AG04450 (cell line): ENCODE measurements at regions not wholly inside any gene's neighbourhood (a gene's known extent, or its start where the extent isn't known, plus 50 kb on each side); places are given as distances from the start of the nearest gene placed in this dataset.

Source experiments
- CTCF ChIA-PET: fragments of 300-600, 350-600 bp; formaldehyde crosslinking; extraction: SDS; loops from one replicate; lab custom pipeline; 2022; ENCODE audit warnings: antibody characterized with exemption, inconsistent platforms; lab: Charles Lee
- POLR2A ChIA-PET: fragments of 350-600 bp; formaldehyde crosslinking; extraction: SDS; loops from one replicate; lab custom pipeline; 2021; ENCODE audit warnings: antibody characterized with exemption, inconsistent platforms; lab: Yijun Ruan, JAX
- DNase-seq: peaks from one replicate; pipeline ENCODE4 v3.0.0-alpha.2; 2011; ENCODE audit warnings: low read depth, low spot score
- H3K27ac ChIP-seq: one replicate; pipeline ENCODE4 v1.5.1; 2012; ENCODE audit warnings: low read depth, low read length, control low read depth
- H3K27me3 ChIP-seq: one replicate; pipeline ENCODE4 v1.6.0; 2012; ENCODE audit warnings: low read length; ENCODE audit not compliant: control insufficient read depth, insufficient read depth
- H3K4me3 ChIP-seq: 2 replicates; pipeline ENCODE4 v1.5.1; 2011; ENCODE audit warnings: mild to moderate bottlenecking, low read depth, low read length, control low read depth
- H3K9me3 ChIP-seq: 2 replicates; pipeline ENCODE4 v1.5.1; 2012; ENCODE audit warnings: low read length; ENCODE audit not compliant: control insufficient read depth, insufficient read depth
- TF ChIP-seq, protein P1 (sequence below): IDR thresholded peaks from 2 replicates; pipeline ENCODE4 v1.5.1; 2011; ENCODE audit warnings: low read depth, low read length, control low read depth, inconsistent platforms

DNA sequence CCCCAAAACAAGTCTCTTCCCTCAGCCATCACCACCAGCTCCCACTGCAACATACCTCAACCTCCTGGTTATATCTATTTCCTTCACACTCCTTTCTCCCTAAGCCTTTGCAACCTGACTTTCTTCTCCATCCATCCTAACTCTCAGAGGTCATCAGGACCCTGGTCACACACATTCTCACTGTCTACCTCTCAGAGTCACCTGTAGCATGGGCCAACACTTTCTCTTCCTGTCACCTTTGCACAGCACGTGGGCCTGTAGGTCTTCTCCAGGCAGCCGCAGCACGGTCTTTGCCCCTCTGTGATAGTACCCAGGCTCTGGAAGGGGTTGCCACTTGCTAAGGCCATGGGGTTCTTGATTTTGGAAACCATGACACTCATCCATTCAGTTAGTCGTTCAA lies 921.1 kb downstream of the UQCRFS1 start:
- H3K27me3 ChIP-seq, result no peaks in the 10 kb centered on the region
- H3K9me3 ChIP-seq, result peaks cover 53% of the 10 kb centered on the region
- POLR2A ChIA-PET, result no interaction called here
- CTCF ChIA-PET, result no interaction called here
- DNase-seq, result no peak
- H3K4me3 ChIP-seq, result no peak overlapping the region
- TF ChIP-seq, protein P1, sequence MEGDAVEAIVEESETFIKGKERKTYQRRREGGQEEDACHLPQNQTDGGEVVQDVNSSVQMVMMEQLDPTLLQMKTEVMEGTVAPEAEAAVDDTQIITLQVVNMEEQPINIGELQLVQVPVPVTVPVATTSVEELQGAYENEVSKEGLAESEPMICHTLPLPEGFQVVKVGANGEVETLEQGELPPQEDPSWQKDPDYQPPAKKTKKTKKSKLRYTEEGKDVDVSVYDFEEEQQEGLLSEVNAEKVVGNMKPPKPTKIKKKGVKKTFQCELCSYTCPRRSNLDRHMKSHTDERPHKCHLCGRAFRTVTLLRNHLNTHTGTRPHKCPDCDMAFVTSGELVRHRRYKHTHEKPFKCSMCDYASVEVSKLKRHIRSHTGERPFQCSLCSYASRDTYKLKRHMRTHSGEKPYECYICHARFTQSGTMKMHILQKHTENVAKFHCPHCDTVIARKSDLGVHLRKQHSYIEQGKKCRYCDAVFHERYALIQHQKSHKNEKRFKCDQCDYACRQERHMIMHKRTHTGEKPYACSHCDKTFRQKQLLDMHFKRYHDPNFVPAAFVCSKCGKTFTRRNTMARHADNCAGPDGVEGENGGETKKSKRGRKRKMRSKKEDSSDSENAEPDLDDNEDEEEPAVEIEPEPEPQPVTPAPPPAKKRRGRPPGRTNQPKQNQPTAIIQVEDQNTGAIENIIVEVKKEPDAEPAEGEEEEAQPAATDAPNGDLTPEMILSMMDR, result no peak
- H3K27ac ChIP-seq, result no peak overlapping the region

DNA sequence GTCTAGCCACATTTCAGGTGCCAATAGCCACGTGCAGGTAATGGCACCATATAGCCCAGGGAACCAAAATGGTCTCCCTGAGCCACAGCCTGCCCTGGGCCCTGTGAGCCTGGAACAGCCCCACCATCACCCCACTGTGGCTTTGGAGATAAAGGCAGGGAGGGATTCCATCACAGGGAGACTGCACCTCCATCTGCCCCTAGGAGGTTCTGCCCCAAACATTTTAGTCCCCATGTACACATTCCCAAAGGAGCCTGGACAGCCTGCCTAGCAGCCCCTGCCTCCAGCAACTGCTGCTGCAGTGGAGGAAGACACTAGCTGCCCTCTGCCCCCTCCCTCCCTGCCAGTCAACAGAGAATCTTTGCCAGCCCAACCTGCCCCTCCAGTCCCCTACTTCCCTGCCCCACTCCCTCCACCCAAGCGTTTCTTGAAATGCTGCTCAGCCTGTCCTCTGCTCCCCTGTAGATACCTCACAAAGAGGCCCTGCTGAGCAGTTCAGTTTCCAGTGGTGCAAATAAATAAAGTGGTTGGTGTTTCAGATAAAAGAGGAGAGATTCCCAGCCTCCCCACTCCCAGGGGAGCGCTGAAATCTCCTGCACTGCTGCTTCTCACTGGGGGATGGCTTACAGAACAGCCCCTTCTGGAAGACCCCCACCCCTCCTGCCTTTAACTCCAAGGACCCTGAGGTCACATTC lies 921.8 kb downstream of the UQCRFS1 start:
- Histone ChIP-seq H3K27me3 (no peaks in the 10 kb centered on the region), H3K9me3 (peaks cover 54% of the 10 kb centered on the region)
- CTCF ChIA-PET, result no interaction called here

DNA sequence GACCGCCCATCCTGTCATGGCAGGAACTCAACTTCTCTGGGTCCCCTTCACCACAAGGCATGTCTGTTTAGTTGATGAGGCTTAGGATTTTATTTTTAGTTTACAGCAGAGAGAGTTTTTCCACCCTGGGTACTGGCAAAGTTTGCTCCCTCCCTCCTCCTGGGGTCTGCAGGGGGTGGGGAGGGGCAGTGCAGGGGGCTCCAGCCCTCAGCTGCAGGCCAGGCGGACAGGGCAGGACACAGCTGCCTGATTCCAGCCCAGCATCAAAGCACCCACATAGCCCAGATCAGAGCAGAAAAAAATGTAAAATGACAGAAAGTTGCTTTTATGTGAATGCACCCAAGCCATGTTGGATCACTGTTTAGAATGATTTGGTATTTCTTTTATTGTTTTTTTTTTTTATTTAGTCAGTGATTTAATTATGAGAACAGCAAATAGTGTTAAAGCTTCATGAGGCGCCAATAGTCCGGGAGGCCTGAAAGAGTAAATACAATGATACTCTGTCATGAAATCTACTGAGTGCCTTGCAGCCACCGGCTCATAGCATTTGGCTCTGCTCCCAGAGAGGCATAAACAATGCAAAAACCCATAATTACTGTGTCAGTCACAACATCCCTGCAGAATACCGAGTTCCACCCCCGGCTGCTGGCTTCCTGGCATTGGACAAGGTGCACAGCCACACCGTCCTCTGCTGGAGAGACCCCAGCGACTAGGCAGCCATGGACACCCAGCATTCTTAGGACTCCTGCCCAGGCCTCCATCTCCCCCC lies 923.5 kb downstream of the UQCRFS1 start:
- Histone ChIP-seq H3K27me3 (no peaks in the 10 kb centered on the region), H3K27ac (no peak overlapping the region), H3K4me3 (no peak overlapping the region), H3K9me3 (peaks cover 54% of the 10 kb centered on the region)
- TF ChIP-seq, protein P1, result no peak
- CTCF ChIA-PET, result no interaction called here
- POLR2A ChIA-PET, result no interaction called here
- DNase-seq, result no peak

More for the DNA sequence above, 921.8 kb downstream of the UQCRFS1 start:
- DNase-seq, result no peak
- POLR2A ChIA-PET, result no interaction called here
- no peak overlapping the region for H3K27ac ChIP-seq
- TF ChIP-seq, protein P1, result no peak
- H3K4me3 ChIP-seq, result no peak overlapping the region

DNA sequence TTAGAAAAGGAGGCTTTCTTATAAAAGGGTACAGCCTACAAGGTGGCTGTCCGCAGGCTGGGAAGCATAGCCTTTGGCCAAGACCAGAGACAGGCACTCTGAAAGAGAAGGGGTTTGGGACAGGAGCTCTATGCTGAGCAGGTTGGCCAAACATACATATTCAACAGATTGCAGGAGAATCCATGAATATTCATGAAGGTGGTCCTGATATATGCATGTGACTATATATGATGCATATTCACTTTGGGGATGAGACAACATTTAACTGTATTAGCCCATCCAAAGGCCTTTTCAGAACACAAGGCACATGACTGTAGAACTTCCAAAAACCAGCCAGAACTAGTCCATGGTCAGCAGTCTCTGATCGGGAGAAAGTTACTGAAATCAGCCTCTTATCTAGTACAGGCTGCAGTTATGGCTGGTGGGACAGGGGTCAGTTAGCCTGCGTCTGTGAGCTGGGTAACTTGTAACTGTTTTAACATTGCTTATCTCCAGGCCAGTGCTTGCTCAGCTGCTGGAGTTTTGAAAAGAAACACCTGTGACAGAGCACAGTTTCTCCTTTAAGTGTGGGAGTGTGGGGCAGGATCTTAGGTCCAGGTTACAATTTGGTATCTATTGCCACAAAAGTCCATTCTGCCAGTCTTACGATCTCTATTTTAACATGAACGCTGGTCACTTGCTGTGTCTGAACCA lies 924.2 kb downstream of the UQCRFS1 start:
- no peak for DNase-seq
- no peaks in the 10 kb centered on the region for H3K27me3 ChIP-seq
- H3K9me3 ChIP-seq, result peaks cover 51% of the 10 kb centered on the region
- H3K27ac ChIP-seq, result no peak overlapping the region
- ChIA-PET POLR2A (no interaction called here), CTCF (no interaction called here)
- no peak overlapping the region for H3K4me3 ChIP-seq
- TF ChIP-seq, protein P1, result no peak
